ENCODE measurements at regions not wholly inside any gene's neighbourhood (a gene's known extent, or its start where the extent isn't known, plus 50 kb on each side); places are given as distances from the start of the nearest gene placed in this dataset.

GRCh38 chr2:6665093-6666045, 200.3 kb downstream of the CMPK2 start:
- H3K4me1 Mint-ChIP-seq = peaks cover 10 to 11% of the 10 kb centered on the region in 2 experiments
- no peaks in the 10 kb centered on the region for H3K36me3 Mint-ChIP-seq (ENCODE audit: insufficient read depth in 1 of 3, low read depth in 3 of 3)
- DNase-seq = no peak
- Histone ChIP-seq H3K4me2 (ENCODE audit: insufficient read depth, insufficient read length, low read length) (no peak overlapping the region), H2BK5ac (ENCODE audit: insufficient read length, low read length) (no peak overlapping the region), H3K18ac (ENCODE audit: insufficient read length, low read depth, low read length) (no peak overlapping the region), H4K5ac (ENCODE audit: insufficient read length, low read depth, low read length) (no peak overlapping the region), H3K23me2 (ENCODE audit: insufficient read length, low read depth, low read length, poor library complexity, severe bottlenecking) (no peaks in the 10 kb centered on the region), H3K14ac (ENCODE audit: insufficient read depth, low read length) (no peak overlapping the region), H2AFZ (ENCODE audit: low read length) (no peak overlapping the region), H3K56ac (ENCODE audit: insufficient read length, low read depth, low read length) (no peak overlapping the region), H3T11ph (ENCODE audit: low read length) (no peak overlapping the region), H3K79me2 (ENCODE audit: insufficient read depth, low read length) (no peaks in the 10 kb centered on the region), H4K20me1 (ENCODE audit: control insufficient read depth, insufficient read depth, insufficient read length) (no peaks in the 10 kb centered on the region), H3K9me3 (ENCODE audit: control insufficient read depth, low read depth, low read length) (no peaks in the 10 kb centered on the region), H3K79me1 (ENCODE audit: insufficient read depth, low read depth, low read length, poor library complexity, severe bottlenecking) (no peaks in the 10 kb centered on the region), H2BK120ac (ENCODE audit: low read depth, low read length, poor library complexity, severe bottlenecking) (no peak overlapping the region), H2BK20ac (ENCODE audit: low read depth, low read length, poor library complexity, severe bottlenecking) (no peak overlapping the region), H3K27me3 (ENCODE audit: insufficient read depth, low read length) (no peaks in the 10 kb centered on the region), H2BK15ac (ENCODE audit: low read depth, low read length) (no peak overlapping the region), H3K9ac (ENCODE audit: extremely low read depth, insufficient read length, low read length) (no peak overlapping the region), H4K91ac (ENCODE audit: insufficient read length, low read depth, low read length) (no peak overlapping the region), H3K4me1 (ENCODE audit: insufficient read depth, low read length) (no peaks in the 10 kb centered on the region), H3K4ac (ENCODE audit: low read depth, low read length) (no peak overlapping the region), H4K8ac (replicated peaks; ENCODE audit: insufficient read length, low read depth, low read length) (no peak overlapping the region), H2AK5ac (ENCODE audit: insufficient read length, low read length) (no peak overlapping the region), H3K23ac (ENCODE audit: insufficient read length, low read depth, low read length) (no peak overlapping the region), H2BK12ac (ENCODE audit: insufficient read length, low read depth, low read length) (no peak overlapping the region), H3K27ac (ENCODE audit: insufficient read length, low read depth, low read length) (no peak overlapping the region)
- no CpG with 5 or more reads among the region's 8 CpGs for WGBS (ENCODE audit: extremely low coverage, insufficient read length, low lambda C conversion rate)
- TF ChIP-seq, protein P1, sequence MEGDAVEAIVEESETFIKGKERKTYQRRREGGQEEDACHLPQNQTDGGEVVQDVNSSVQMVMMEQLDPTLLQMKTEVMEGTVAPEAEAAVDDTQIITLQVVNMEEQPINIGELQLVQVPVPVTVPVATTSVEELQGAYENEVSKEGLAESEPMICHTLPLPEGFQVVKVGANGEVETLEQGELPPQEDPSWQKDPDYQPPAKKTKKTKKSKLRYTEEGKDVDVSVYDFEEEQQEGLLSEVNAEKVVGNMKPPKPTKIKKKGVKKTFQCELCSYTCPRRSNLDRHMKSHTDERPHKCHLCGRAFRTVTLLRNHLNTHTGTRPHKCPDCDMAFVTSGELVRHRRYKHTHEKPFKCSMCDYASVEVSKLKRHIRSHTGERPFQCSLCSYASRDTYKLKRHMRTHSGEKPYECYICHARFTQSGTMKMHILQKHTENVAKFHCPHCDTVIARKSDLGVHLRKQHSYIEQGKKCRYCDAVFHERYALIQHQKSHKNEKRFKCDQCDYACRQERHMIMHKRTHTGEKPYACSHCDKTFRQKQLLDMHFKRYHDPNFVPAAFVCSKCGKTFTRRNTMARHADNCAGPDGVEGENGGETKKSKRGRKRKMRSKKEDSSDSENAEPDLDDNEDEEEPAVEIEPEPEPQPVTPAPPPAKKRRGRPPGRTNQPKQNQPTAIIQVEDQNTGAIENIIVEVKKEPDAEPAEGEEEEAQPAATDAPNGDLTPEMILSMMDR (conservative IDR thresholded peaks at IDR 0.05) = no peak
- no peak overlapping the region for H3K27ac Mint-ChIP-seq
- no peak overlapping the region for H3K4me3 Mint-ChIP-seq
- H3K27me3 Mint-ChIP-seq (ENCODE audit: low read depth) = no peaks in the 10 kb centered on the region; the same call in 1 of the 2 replicates
- peaks cover 2 to 3% of the 10 kb centered on the region in 2 experiments; a peak in 2 of 5 replicates for H3K9me3 Mint-ChIP-seq

Measured in H9 (cell line).